ENCODE measurements at regions not wholly inside any gene's neighbourhood (a gene's known extent, or its start where the extent isn't known, plus 50 kb on each side); places are given as distances from the start of the nearest gene placed in this dataset.

DNA sequence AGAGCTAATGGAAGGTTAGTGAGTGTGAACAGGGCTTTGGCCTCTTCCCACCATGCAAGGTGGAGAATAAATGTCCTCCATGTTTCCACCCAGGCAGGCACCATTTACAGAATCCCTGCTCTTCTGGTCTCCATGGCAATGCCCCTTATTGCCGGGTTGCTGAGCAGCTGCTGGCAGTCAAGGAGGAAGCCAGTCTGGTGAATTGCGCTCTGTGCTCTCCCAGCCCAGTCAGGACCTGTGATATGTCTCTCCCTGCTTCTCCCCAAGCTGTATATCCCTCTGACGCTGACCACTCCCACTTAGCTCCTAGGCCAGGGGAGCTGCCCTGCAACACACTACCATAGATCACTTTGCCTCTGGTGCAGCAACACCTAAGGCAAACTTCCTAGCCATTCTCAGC is 402.1 kb upstream of the ERCC4 start:
- Histone ChIP-seq H3K27ac (ENCODE audit: insufficient read depth, low read depth, low read length) (no peak overlapping the region), H3K79me2 (ENCODE audit: control insufficient read depth, insufficient read depth, low read length) (no peaks in the 10 kb centered on the region), H4K20me1 (replicated peaks; ENCODE audit: control insufficient read depth, extremely low read depth, insufficient read depth, low read length) (no peaks in the 10 kb centered on the region), H3K4me1 (ENCODE audit: control insufficient read depth, extremely low read depth, insufficient read depth, low read length) (no peaks in the 10 kb centered on the region), H2AFZ (ENCODE audit: low read depth, low read length) (no peak overlapping the region), H3K4me3 (replicated peaks in 1 of 3; ENCODE audit: insufficient read depth in 1 of 3, low read depth in 1 of 3, low read length in 3 of 3) (no peak overlapping the region), H3K9ac (replicated peaks; ENCODE audit: extremely low read depth, insufficient read depth, low read length) (no peak overlapping the region), H3K9me3 (replicated peaks; ENCODE audit: control insufficient read depth, insufficient read depth, low read length) (peaks cover 2% of the 10 kb centered on the region), H3K9me1 (replicated peaks; ENCODE audit: control insufficient read depth, extremely low read depth, insufficient read depth, low read length) (no peaks in the 10 kb centered on the region), H3K36me3 (ENCODE audit: control insufficient read depth in 2 of 2, extremely low read depth in 1 of 2, insufficient read depth in 2 of 2, low read length in 2 of 2) (no peaks in the 10 kb centered on the region), H3K27me3 (ENCODE audit: control insufficient read depth in 2 of 2, insufficient read depth in 2 of 2, low read length in 2 of 2) (no peaks in the 10 kb centered on the region), H3K4me2 (ENCODE audit: insufficient read depth, low read length) (no peak overlapping the region)
- intact Hi-C loops (cut with micrococcal nuclease) (no loop called here), dilution Hi-C loops (cut with MboI; ENCODE audit: extremely low pct_ligation_motif_present, low sequenced_read_pairs) (no loop called here)
- POLR2A ChIA-PET, result no interaction called here
- FAIRE-seq, result no peak
- CTCF ChIA-PET, result no interaction called here
- no TSS peak for BruUV-seq (replicated peaks)
- no peak for DNase-seq (ENCODE audit: low read depth, low spot score)
- TF ChIP-seq POLR2A (IDR thresholded peaks at IDR 0.05; ENCODE audit: low read depth, low read length) (no peak), JUN (IDR thresholded peaks at IDR 0.05; ENCODE audit: borderline replicate concordance, insufficient read depth, insufficient read length, low read depth) (no peak), CTCF (IDR thresholded peaks at IDR 0.05; ENCODE audit: extremely low read depth in 1 of 2, insufficient read depth in 1 of 2, low read depth in 1 of 2, low read length in 2 of 2) (no peak), MAX (IDR thresholded peaks at IDR 0.05; ENCODE audit: insufficient read depth, insufficient read length) (no peak), MYC (IDR thresholded peaks at IDR 0.05; ENCODE audit: low read depth, low read length) (no peak), FOS (IDR thresholded peaks at IDR 0.05; ENCODE audit: borderline replicate concordance, insufficient read depth, low read length) (no peak), POLR2AphosphoS5 (IDR thresholded peaks at IDR 0.05; ENCODE audit: insufficient read depth, low read depth, low read length) (no peak), EZH2 (IDR thresholded peaks at IDR 0.05; ENCODE audit: borderline replicate concordance, low read depth, low read length, severe bottlenecking) (no peak), GATA2 (IDR thresholded peaks at IDR 0.05; ENCODE audit: insufficient read depth, insufficient read length, low read depth, low read length) (no peak)

Measured in endothelial cell of umbilical vein (primary cell).